OCI-LY1 (cell line): ENCODE measurements at regions not wholly inside any gene's neighbourhood (a gene's known extent, or its start where the extent isn't known, plus 50 kb on each side); places are given as distances from the start of the nearest gene placed in this dataset.

Experiments
- EZH2 ChIP-seq: fragments of 200-600 bp; sonication (generic), shearing (Covaris generic); IDR thresholded peaks from 2 replicates; pipeline ENCODE4 v1.8.0; 2017; ENCODE audit warnings: borderline replicate concordance, mixed run types, mild to moderate bottlenecking, antibody characterized with exemption, low read length, moderate library complexity, mixed read lengths
- TF ChIP-seq, protein P1 (sequence below): fragments of 200-600 bp; sonication (generic), shearing (Covaris generic); IDR thresholded peaks from 2 replicates; pipeline ENCODE4 v1.5.1; 2017; ENCODE audit warnings: mild to moderate bottlenecking, antibody characterized with exemption, low read length, moderate library complexity, mixed read lengths

DNA sequence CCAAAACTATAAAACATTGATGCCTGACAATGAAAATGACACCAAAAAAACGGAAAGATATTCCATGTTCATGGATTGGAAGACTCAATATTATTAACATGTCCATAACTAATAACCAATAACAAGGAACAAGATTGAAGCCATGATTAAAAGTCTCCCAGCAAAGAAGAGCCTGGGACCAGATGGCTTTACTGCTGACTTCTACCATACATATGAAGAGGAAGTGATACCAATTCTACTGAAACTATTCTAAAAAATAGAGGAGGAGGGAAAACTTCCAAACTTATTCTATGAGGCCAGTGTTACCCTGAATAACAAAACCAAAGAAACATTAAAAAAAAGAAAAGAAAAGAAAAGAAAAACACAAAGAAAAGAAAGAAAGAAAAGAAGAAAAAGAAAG lies 54.6 kb upstream of the ATF7IP start:
- no peak for TF ChIP-seq EZH2
- TF ChIP-seq, protein P1, sequence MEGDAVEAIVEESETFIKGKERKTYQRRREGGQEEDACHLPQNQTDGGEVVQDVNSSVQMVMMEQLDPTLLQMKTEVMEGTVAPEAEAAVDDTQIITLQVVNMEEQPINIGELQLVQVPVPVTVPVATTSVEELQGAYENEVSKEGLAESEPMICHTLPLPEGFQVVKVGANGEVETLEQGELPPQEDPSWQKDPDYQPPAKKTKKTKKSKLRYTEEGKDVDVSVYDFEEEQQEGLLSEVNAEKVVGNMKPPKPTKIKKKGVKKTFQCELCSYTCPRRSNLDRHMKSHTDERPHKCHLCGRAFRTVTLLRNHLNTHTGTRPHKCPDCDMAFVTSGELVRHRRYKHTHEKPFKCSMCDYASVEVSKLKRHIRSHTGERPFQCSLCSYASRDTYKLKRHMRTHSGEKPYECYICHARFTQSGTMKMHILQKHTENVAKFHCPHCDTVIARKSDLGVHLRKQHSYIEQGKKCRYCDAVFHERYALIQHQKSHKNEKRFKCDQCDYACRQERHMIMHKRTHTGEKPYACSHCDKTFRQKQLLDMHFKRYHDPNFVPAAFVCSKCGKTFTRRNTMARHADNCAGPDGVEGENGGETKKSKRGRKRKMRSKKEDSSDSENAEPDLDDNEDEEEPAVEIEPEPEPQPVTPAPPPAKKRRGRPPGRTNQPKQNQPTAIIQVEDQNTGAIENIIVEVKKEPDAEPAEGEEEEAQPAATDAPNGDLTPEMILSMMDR, result no peak
